ENCODE measurements at regions not wholly inside any gene's neighbourhood (a gene's known extent, or its start where the extent isn't known, plus 50 kb on each side); places are given as distances from the start of the nearest gene placed in this dataset.

DNA sequence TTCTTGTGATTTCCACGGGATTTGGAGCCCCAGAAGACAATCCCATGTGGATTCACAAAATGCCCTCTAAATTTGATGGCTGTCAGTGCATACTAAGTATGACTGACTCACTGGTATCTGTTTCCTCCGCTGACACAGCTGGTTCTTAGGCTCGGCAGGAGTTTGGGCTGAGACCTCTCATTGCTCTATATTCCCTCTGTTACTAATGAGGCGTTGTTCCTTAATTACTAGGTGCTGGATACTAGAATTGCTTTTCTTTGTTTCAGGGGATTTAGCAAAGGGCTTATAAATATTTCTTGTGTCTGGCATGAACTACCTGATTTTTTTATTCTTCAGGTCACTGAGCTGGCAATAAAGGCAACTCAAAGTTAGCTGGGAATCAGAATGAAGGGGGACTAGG is 53.2 kb upstream of the EHF start:
- TF ChIP-seq, protein P1, sequence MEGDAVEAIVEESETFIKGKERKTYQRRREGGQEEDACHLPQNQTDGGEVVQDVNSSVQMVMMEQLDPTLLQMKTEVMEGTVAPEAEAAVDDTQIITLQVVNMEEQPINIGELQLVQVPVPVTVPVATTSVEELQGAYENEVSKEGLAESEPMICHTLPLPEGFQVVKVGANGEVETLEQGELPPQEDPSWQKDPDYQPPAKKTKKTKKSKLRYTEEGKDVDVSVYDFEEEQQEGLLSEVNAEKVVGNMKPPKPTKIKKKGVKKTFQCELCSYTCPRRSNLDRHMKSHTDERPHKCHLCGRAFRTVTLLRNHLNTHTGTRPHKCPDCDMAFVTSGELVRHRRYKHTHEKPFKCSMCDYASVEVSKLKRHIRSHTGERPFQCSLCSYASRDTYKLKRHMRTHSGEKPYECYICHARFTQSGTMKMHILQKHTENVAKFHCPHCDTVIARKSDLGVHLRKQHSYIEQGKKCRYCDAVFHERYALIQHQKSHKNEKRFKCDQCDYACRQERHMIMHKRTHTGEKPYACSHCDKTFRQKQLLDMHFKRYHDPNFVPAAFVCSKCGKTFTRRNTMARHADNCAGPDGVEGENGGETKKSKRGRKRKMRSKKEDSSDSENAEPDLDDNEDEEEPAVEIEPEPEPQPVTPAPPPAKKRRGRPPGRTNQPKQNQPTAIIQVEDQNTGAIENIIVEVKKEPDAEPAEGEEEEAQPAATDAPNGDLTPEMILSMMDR (IDR thresholded peaks at IDR 0.05; ENCODE audit: partially characterized antibody, unreplicated experiment) = no peak
- no peak overlapping the region for H3K27ac Mint-ChIP-seq (ENCODE audit: unreplicated experiment)
- H3K27me3 Mint-ChIP-seq (ENCODE audit: unreplicated experiment) = peaks cover 3% of the 10 kb centered on the region
- no peaks in the 10 kb centered on the region for H3K36me3 Mint-ChIP-seq (ENCODE audit: unreplicated experiment)
- H3K4me3 Mint-ChIP-seq (ENCODE audit: unreplicated experiment) = no peak overlapping the region
- no peaks in the 10 kb centered on the region for H3K4me1 Mint-ChIP-seq (ENCODE audit: low read depth, unreplicated experiment)
- no peaks in the 10 kb centered on the region for H3K9me3 Mint-ChIP-seq (ENCODE audit: unreplicated experiment)
- DNase-seq = no peak

DNA sequence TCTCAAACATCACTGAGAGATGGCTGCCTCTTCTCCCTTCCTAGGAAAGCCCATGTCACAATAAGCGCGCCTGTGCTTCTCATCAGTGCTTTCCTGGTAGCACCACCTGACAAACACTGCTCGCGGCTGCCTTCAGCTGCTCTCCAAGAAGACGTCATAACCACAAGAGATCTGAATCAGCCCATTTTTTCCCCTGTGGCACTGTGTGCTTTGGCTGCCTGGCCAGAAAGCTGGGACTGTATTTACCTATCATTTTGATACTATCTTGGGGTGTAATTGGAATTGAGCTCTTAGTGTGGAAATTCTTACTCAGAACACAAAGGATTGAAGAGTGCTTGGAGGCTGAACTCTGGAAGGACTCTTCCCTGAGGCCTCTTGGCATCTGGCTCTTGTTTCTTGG is 50.3 kb upstream of the EHF start:
- TF ChIP-seq, protein P1 (IDR thresholded peaks at IDR 0.05; ENCODE audit: partially characterized antibody, unreplicated experiment) = no peak
- Mint-ChIP-seq H3K4me1 (ENCODE audit: low read depth, unreplicated experiment) (no peaks in the 10 kb centered on the region), H3K9me3 (ENCODE audit: unreplicated experiment) (no peaks in the 10 kb centered on the region), H3K27ac (ENCODE audit: unreplicated experiment) (no peak overlapping the region), H3K36me3 (ENCODE audit: unreplicated experiment) (no peaks in the 10 kb centered on the region), H3K27me3 (ENCODE audit: unreplicated experiment) (peaks cover 3% of the 10 kb centered on the region), H3K4me3 (ENCODE audit: unreplicated experiment) (no peak overlapping the region)
- DNase-seq = no peak
